ENCODE measurements at regions not wholly inside any gene's neighbourhood (a gene's known extent, or its start where the extent isn't known, plus 50 kb on each side); places are given as distances from the start of the nearest gene placed in this dataset.

DNA sequence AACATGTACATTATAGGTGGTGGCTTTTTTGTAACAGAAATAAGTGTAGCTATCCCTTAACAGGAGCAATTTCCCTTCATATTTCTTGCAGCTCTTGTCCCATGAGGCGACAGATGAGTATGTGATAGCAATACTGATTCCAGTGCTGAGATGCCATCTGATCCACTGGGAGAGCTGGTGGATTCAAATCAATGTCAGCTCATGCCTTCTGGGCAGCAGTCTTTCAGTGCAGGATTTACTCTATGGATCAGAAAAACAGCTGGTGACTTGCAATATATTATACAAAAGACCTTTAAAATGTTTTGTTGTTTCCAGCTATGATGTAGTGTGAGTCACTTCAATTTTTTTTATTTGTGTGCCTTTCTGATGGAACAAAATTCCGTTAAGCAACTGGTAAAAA is 259.9 kb upstream of the SASH1 start:
- TF ChIP-seq EP300 (IDR thresholded peaks at IDR 0.05; ENCODE audit: borderline replicate concordance): no peak
- TF ChIP-seq, protein P1, sequence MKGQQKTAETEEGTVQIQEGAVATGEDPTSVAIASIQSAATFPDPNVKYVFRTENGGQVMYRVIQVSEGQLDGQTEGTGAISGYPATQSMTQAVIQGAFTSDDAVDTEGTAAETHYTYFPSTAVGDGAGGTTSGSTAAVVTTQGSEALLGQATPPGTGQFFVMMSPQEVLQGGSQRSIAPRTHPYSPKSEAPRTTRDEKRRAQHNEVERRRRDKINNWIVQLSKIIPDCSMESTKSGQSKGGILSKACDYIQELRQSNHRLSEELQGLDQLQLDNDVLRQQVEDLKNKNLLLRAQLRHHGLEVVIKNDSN (IDR thresholded peaks at IDR 0.05): no peak
- TF ChIP-seq, protein P2, sequence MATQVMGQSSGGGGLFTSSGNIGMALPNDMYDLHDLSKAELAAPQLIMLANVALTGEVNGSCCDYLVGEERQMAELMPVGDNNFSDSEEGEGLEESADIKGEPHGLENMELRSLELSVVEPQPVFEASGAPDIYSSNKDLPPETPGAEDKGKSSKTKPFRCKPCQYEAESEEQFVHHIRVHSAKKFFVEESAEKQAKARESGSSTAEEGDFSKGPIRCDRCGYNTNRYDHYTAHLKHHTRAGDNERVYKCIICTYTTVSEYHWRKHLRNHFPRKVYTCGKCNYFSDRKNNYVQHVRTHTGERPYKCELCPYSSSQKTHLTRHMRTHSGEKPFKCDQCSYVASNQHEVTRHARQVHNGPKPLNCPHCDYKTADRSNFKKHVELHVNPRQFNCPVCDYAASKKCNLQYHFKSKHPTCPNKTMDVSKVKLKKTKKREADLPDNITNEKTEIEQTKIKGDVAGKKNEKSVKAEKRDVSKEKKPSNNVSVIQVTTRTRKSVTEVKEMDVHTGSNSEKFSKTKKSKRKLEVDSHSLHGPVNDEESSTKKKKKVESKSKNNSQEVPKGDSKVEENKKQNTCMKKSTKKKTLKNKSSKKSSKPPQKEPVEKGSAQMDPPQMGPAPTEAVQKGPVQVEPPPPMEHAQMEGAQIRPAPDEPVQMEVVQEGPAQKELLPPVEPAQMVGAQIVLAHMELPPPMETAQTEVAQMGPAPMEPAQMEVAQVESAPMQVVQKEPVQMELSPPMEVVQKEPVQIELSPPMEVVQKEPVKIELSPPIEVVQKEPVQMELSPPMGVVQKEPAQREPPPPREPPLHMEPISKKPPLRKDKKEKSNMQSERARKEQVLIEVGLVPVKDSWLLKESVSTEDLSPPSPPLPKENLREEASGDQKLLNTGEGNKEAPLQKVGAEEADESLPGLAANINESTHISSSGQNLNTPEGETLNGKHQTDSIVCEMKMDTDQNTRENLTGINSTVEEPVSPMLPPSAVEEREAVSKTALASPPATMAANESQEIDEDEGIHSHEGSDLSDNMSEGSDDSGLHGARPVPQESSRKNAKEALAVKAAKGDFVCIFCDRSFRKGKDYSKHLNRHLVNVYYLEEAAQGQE (IDR thresholded peaks at IDR 0.05; ENCODE audit: low read depth): no peak

DNA sequence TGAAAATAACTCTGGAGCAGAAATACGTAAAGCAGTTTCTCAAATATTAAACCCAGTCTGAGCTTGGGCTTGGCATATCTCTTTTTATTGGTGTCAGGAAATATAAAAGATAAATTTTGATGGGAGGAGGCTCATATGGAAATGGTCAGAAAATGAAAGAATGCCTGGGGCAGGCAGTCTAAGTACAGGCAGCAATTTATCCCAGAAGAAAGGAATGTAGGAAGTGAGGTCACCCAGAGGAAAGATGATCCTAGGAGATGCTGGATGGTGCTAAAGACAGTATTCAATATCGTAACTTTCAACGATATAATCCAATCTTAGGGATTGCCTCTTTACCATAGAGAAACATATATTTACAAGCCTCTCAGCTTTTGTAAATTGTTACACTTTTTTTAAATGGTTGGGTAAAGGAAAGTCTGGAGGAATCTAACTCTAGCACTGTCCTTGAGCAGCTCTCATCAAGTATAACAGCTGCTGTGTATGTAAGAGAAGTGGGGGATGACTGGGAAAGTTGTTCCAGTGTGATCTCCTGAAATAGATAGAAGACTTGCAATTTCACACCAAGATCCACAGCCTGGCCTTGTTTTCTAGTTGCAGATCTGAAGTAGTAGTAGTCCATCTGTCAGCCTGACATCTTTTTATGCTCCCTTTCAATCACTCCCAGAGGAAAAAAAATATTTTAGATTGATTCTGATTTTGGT is 256.9 kb upstream of the SASH1 start:
- TF ChIP-seq TCF12 (IDR thresholded peaks at IDR 0.05; ENCODE audit: low read depth): no peak
- TF ChIP-seq, protein P2 (IDR thresholded peaks at IDR 0.05; ENCODE audit: low read depth): no peak
- no peak for TF ChIP-seq NFIC (IDR thresholded peaks at IDR 0.05)
- no peak for TF ChIP-seq YY1 (IDR thresholded peaks at IDR 0.05; ENCODE audit: low read depth)
- no peak for TF ChIP-seq RAD21 (IDR thresholded peaks at IDR 0.05; ENCODE audit: low read depth)
- no peak for TF ChIP-seq FOXM1 (IDR thresholded peaks at IDR 0.05; ENCODE audit: borderline replicate concordance, low read depth)
- no peak for TF ChIP-seq ZBTB7A (IDR thresholded peaks at IDR 0.05; ENCODE audit: low read depth)
- TF ChIP-seq, protein P1 (IDR thresholded peaks at IDR 0.05): no peak
- no peak for TF ChIP-seq TAF1 (IDR thresholded peaks at IDR 0.05; ENCODE audit: low read depth)
- no peak for TF ChIP-seq CEBPB (IDR thresholded peaks at IDR 0.05)
- TF ChIP-seq, protein P3, sequence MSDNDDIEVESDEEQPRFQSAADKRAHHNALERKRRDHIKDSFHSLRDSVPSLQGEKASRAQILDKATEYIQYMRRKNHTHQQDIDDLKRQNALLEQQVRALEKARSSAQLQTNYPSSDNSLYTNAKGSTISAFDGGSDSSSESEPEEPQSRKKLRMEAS (IDR thresholded peaks at IDR 0.05): no peak
- TF ChIP-seq CREB1 (IDR thresholded peaks at IDR 0.05; ENCODE audit: low read depth): no peak
- TF ChIP-seq EGR1 (IDR thresholded peaks at IDR 0.05): no peak
- TF ChIP-seq TEAD4 (IDR thresholded peaks at IDR 0.05): no peak
- TF ChIP-seq EP300 (IDR thresholded peaks at IDR 0.05; ENCODE audit: borderline replicate concordance): no peak

DNA sequence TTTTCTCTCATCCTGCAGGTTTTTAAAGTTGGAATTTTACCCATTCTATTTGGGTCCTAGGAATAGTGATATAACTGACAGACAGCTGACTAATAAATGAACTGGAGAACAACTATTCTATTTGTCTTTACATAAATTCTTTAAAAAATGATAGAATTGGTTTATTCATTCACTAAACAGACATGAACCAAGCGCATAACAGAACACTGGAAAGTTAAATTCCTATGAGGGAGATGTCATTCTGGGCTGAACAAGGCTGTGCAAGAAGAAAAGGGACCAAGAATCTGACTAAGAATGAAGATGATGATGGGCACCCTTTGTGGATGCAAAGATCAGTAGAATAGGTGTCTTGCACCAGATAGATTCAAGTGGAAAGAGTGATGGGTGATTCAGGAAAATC is 256.3 kb upstream of the SASH1 start:
- no peak for TF ChIP-seq RAD21 (IDR thresholded peaks at IDR 0.05; ENCODE audit: low read depth)
- no peak for TF ChIP-seq TAF1 (IDR thresholded peaks at IDR 0.05; ENCODE audit: low read depth)
- TF ChIP-seq ZBTB7A (IDR thresholded peaks at IDR 0.05; ENCODE audit: low read depth): no peak
- TF ChIP-seq, protein P1 (IDR thresholded peaks at IDR 0.05): no peak
- TF ChIP-seq TCF12 (IDR thresholded peaks at IDR 0.05; ENCODE audit: low read depth): no peak
- no peak for TF ChIP-seq YY1 (IDR thresholded peaks at IDR 0.05; ENCODE audit: low read depth)
- TF ChIP-seq EGR1 (IDR thresholded peaks at IDR 0.05): no peak
- TF ChIP-seq EP300 (IDR thresholded peaks at IDR 0.05; ENCODE audit: borderline replicate concordance): no peak
- TF ChIP-seq CREB1 (IDR thresholded peaks at IDR 0.05; ENCODE audit: low read depth): no peak
- TF ChIP-seq CEBPB (IDR thresholded peaks at IDR 0.05): no peak
- no peak for TF ChIP-seq TEAD4 (IDR thresholded peaks at IDR 0.05)
- TF ChIP-seq FOXM1 (IDR thresholded peaks at IDR 0.05; ENCODE audit: borderline replicate concordance, low read depth): no peak
- TF ChIP-seq NFIC (IDR thresholded peaks at IDR 0.05): no peak
- TF ChIP-seq, protein P3 (IDR thresholded peaks at IDR 0.05): no peak

DNA sequence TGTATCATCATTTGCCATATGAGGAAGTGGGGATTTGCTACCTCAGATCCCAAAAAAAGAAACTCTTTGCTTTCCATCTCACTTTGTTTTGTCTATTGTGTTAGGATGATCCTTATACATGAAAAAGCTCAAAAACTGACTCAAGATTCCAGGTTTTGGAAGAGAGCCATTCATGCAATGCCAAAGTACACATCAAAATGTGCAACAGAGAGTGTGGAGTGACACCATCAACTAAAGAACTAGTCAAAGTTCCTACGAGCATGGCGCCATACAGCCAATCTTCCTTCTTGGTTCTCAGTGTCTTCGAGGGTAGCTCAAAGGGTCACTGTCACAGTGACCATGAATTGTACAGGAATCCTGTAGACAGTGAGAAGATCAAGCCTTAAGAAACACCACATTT is 255.8 kb upstream of the SASH1 start:
- TF ChIP-seq, protein P3 (IDR thresholded peaks at IDR 0.05): no peak
- TF ChIP-seq ZBTB7A (IDR thresholded peaks at IDR 0.05; ENCODE audit: low read depth) (no peak), TCF12 (IDR thresholded peaks at IDR 0.05; ENCODE audit: low read depth) (no peak), EGR1 (IDR thresholded peaks at IDR 0.05) (no peak), EP300 (IDR thresholded peaks at IDR 0.05; ENCODE audit: borderline replicate concordance) (no peak)

DNA sequence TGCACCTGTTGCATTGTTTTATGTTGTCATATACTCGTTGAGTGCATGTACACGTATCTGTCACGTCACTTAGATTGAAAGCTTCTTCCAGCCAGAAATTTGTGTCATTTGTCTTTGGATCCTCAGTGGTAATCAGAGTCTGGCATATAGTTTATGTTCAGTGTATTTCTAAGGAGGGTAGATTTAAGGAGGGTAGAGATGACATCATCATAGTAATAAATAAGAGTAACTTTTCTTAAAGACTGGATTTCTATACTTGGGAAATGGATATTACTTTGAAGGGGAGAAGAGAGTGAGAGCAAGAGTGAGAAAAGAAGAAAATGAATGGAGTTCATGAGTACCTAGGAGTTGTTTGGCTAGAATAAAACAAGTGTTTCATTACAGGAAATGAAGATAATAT is 255.0 kb upstream of the SASH1 start:
- no peak for TF ChIP-seq CEBPB (IDR thresholded peaks at IDR 0.05)
- TF ChIP-seq NFIC (IDR thresholded peaks at IDR 0.05): no peak
- TF ChIP-seq YY1 (IDR thresholded peaks at IDR 0.05; ENCODE audit: low read depth): no peak
- TF ChIP-seq CREB1 (IDR thresholded peaks at IDR 0.05; ENCODE audit: low read depth): no peak
- no peak for TF ChIP-seq EP300 (IDR thresholded peaks at IDR 0.05; ENCODE audit: borderline replicate concordance)
- TF ChIP-seq TAF1 (IDR thresholded peaks at IDR 0.05; ENCODE audit: low read depth): no peak
- no peak for TF ChIP-seq RAD21 (IDR thresholded peaks at IDR 0.05; ENCODE audit: low read depth)
- TF ChIP-seq TCF12 (IDR thresholded peaks at IDR 0.05; ENCODE audit: low read depth): no peak
- TF ChIP-seq, protein P2 (IDR thresholded peaks at IDR 0.05; ENCODE audit: low read depth): no peak
- no peak for TF ChIP-seq TEAD4 (IDR thresholded peaks at IDR 0.05)
- TF ChIP-seq FOXM1 (IDR thresholded peaks at IDR 0.05; ENCODE audit: borderline replicate concordance, low read depth): no peak
- TF ChIP-seq, protein P3 (IDR thresholded peaks at IDR 0.05): no peak

Measured in Ishikawa (cell line).